PC-3 (cell line): ENCODE measurements at regions not wholly inside any gene's neighbourhood (a gene's known extent, or its start where the extent isn't known, plus 50 kb on each side); places are given as distances from the start of the nearest gene placed in this dataset.
"Not testable (repeated sequence)": the region's sequence is repeated elsewhere in the genome, so short reads cannot be mapped to it uniquely, and the experiment has no call there.

Source experiments
- CTCF ChIP-seq: fragments of 300-600 bp; sonication (generic); conservative IDR thresholded peaks from 2 replicates; pipeline ENCODE4 v1.5.1; 2017; ENCODE audit warnings: antibody characterized with exemption, low read depth, mild to moderate bottlenecking, low read length
- EZH2 ChIP-seq: fragments of 300-600 bp; sonication (generic); IDR thresholded peaks from one replicate; pipeline ENCODE4 v1.6.1; 2017; ENCODE audit warnings: antibody characterized with exemption, mild to moderate bottlenecking, low read length; ENCODE audit not compliant: unreplicated experiment
- EZH2phosphoT487 ChIP-seq: fragments of 300-600 bp; sonication (generic); IDR thresholded peaks from 2 replicates; pipeline ENCODE4 v1.6.1; 2018; ENCODE audit warnings: mild to moderate bottlenecking, antibody characterized with exemption, low read length, borderline replicate concordance

GRCh38 chr3:69609566-69609965 lies 129.7 kb upstream of the MITF start:
- not testable (repeated sequence) for TF ChIP-seq CTCF, EZH2, EZH2phosphoT487
